ENCODE measurements at regions not wholly inside any gene's neighbourhood (a gene's known extent, or its start where the extent isn't known, plus 50 kb on each side); places are given as distances from the start of the nearest gene placed in this dataset.

DNA sequence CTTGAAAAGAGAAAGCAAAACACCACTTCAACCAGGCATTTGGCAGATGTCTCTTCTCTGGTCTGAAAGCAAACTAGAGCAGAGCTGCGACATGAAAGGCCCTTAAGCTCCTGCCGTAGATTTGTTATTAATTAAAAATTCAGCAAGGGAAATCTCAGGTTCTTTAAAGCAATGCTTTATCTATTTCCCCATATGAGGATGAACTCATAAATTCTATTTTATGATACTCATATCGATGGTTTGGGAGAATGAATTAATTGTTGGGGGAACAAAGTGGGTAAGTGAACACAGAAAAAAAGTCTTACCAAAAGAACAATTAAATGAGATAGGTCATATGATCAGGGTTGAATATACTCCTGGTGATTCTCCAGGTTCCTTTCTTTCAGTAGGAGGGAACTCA is 464.7 kb upstream of the SLC35B3 start:
- TF ChIP-seq, protein P1, sequence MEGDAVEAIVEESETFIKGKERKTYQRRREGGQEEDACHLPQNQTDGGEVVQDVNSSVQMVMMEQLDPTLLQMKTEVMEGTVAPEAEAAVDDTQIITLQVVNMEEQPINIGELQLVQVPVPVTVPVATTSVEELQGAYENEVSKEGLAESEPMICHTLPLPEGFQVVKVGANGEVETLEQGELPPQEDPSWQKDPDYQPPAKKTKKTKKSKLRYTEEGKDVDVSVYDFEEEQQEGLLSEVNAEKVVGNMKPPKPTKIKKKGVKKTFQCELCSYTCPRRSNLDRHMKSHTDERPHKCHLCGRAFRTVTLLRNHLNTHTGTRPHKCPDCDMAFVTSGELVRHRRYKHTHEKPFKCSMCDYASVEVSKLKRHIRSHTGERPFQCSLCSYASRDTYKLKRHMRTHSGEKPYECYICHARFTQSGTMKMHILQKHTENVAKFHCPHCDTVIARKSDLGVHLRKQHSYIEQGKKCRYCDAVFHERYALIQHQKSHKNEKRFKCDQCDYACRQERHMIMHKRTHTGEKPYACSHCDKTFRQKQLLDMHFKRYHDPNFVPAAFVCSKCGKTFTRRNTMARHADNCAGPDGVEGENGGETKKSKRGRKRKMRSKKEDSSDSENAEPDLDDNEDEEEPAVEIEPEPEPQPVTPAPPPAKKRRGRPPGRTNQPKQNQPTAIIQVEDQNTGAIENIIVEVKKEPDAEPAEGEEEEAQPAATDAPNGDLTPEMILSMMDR (IDR thresholded peaks at IDR 0.05) = no peak
- TF ChIP-seq POLR2A (IDR thresholded peaks at IDR 0.05) = no peak
